Hematopoietic multipotent progenitor cell treated with erythropoietin and hydrocortisone succinate and interleukin-3 and kit ligand, for 6 days (in vitro differentiated cells): ENCODE measurements at regions not wholly inside any gene's neighbourhood (a gene's known extent, or its start where the extent isn't known, plus 50 kb on each side); places are given as distances from the start of the nearest gene placed in this dataset.
"Not testable (repeated sequence)": the region's sequence is repeated elsewhere in the genome, so short reads cannot be mapped to it uniquely, and the experiment has no call there.

ENCODE experiments used
- DNase-seq: peaks from one replicate; pipeline ENCODE4 v3.0.0-alpha.2; 2015

DNA sequence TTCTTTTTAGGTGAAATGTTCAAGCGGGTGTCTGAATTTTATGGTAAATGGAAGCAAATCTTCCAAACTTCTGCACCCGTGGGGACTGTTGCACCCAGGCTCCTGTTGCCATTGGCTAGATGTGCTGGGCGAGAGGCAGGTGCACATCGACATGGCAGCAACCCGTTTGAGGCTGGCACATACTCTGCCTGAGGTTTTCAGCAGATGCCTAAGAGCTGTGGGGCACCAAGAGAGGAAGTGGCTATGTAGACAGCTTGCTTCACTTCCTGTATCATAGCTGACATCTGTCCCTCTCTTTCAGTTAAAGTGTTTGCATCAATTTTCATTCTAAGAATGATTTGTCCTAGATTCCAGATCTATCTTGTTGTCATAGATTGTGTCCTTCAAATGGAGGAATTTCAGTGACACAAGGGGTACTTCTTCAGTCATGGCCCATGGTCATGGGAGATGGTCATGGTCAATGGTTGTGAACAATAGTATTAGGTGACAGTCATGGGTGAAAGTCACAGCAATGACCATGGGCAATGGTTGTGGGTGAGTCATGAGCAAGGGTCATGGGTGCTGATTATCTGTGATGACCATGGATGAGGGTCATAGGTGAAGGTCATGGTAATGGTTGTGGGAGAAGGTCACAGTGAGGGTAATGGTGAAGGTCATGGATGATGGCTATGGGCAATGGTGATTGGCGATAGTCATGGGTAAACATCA, 115.1 kb upstream of the IRX4 start:
- DNase-seq, result peak; percentile 9

DNA sequence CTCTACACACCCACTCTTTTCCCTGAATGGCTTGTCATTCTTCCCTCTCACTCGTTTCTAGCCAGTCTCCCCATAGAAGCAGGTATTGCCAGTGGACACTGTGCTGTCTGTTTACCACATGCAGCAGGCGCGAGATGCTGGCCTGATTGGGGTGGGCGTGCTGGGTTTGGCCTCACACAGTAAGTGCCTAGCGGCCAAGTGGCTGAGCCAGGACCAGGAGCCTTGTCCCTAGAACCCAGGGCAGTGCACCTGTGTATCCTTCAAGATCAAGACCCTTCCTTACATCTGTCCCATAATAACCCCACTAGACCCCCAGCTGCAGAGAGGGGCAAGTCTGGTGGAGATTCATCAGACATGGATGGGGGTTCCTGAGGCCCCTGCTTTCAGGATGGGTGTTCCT, 112.8 kb upstream of the IRX4 start:
- no peak for DNase-seq

- DNase-seq, result no peak
Observed at GRCh38 chr5:1987471-1987870, 104.7 kb upstream of the IRX4 start.

GRCh38 chr5:1985781-1986180, 103.1 kb upstream of the IRX4 start:
- DNase-seq, result no peak

GRCh38 chr5:1983919-1984695, 101.4 kb upstream of the IRX4 start:
- no peak for DNase-seq

DNA sequence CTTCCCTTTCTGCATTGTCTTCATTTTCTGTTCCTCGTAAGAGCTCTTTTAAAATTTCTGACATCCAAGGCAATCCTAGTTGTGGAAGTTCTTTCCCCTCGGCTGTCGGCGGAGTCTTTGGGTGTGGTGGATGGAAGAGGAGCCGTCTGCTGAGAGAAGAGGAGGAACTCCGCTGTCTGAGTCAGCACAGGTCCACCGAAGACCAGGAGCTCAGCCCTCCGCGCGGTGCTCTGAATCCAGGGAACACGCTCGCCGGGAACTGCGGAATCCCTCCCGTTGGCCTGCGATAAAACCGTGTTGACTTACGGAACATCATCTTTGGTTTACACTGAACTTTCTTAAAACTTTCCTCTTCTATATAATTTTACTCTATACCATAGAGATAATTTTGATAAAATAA, 100.7 kb upstream of the IRX4 start:
- no peak for DNase-seq

DNA sequence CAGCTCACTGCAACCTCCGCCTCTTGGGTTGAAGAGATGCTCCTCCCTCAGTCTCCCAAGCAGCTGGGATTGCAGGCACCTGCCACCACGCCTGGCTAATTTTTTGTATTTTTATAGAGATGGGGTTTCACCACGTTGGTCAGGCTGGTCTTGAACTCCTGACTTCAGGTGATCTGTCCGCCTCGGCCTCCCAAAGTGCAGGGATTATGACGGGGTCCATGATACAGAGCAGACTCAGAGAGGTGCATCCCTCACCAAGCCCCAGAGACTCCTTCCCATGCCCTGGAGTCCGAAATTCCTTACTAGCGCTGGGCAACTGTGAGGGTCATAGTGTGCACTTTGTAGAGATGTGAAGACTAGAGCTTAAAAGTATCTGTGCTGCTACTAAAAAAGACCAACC, 99.8 kb upstream of the IRX4 start:
- DNase-seq, result not testable (repeated sequence)

DNA sequence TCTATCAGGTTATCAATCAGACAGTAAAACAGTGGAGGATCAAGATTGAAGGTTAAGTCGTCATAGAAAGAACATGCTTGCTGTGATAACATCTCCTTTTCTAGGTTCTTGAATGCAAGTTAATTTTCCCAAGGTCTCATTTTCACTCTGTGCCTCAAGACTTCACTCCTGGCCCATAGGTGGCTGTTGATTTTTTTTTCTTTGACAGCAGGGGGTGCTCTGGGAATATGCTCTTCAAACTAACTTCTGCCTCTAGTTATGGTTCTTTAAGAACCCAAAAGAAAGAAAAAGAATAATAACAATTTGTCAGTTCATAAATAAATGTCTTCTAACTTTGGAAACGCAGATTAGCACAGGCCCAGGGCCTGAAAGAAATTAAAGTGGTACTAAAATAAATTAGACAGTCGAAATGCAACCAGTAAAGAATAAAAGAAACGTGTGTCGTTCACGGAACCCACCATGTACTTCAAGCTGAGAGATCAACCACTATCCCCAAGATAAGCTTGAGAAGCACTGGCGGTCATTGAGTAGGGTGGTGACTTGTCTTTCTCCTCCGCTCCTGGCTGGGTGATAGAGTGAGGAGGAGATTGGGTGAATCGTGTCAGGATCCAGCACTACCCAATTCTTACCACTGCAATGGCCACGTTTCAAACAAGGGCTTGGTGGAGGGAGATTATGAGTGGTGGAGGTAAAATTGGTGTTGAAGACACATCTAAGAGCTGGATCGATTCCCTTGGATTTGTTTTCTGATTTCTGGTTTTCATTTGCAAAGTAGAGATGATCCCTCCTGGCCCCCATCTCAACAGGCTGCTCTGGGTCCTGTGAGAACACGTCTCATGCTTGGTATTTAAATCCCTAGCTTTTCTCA, 93.4 kb upstream of the IRX4 start:
- DNase-seq, result no peak

DNA sequence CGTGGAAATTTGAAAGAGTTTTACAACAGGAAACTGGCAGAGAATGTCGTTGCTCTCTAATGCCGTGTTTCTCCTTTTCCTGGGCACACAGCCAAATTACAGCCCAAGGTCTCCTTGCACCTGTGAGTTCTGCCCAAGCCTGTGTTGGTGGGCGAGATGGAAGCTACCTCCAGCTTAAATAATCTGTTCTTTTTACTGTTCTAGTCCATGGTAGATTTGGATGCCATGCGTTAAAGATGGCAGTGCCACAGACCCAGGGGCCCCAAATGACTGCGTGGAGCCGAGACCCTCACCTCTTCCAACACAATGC, 92.6 kb upstream of the IRX4 start:
- DNase-seq, result no peak

GRCh38 chr5:1974501-1975405, 92.0 kb upstream of the IRX4 start:
- no peak for DNase-seq

GRCh38 chr5:1974081-1974480, 91.4 kb upstream of the IRX4 start:
- DNase-seq, result no peak

DNA sequence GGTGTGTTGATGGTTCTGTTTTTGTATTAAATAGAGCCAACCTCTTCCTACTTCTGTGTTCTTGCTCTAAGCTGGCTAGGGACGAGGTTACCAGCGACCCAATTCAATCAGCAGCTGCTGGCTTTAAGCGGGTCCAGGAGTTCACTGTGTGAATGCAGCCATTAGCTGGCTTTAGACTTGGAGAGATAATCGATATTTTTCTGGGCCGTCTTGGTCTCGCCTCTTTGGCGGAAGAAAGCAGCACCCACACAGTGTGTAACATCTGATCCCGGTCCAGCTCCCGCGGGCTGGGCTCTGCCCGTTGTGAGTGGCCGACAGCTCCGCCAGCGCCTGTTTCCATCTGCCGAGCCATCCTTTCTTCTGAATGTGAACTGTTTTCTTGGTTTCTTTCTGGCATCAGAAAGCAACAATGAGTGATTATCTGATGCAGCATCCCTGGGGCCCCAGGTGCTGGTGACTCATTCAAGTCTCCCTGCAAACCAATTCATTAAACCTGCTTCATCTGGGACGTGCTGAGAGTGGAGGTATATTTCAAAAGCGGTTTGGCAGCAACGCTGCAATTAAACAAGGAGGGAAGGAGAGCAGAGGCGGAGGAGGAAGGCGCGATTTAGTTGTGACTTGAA, 90.8 kb upstream of the IRX4 start:
- DNase-seq, result no peak

- no peak for DNase-seq
Observed at GRCh38 chr5:1971944-1972343, 89.2 kb upstream of the IRX4 start.

GRCh38 chr5:1967736-1968135, 85.0 kb upstream of the IRX4 start:
- DNase-seq, result no peak

DNA sequence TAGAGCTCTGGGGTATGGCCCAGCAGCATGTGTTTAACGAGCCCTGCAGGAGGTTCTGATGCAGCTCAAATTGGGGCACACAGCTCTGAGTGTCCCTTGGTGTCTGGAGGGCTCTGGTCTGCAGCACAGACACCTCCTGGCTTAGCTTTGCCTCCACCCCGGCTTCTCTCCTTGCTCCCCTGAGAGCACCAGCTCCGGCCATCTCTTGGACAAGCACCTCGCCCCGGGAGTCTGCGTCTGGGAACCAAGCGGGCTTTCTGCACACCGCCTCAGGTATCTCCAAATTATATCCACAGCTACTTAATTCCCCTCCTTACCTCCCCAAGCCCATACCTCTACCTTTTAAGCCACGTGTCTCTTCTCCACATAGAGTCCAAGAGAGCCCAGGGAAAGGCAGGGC, 83.7 kb upstream of the IRX4 start:
- no peak for DNase-seq

DNA sequence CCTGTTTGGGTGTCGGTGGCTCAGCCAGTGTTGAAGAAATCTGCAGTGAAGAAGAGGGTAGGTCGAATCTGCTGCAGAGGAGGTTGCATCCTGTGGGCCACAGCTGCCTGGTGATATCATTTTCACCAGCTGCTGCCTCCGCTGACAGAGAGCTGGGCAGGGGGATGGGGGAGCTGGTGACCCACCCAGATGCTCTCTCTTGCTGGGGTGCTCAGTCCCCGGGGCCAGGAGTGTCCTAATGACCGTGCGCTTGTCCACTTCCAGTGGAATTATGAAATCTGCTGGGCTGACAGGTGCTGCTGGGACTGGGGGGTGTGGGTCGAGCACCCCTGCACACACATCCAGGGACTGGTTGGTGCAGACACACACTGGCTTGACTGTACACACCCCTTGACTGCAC, 83.2 kb upstream of the IRX4 start:
- DNase-seq, result no peak

- DNase-seq, result no peak
Observed at GRCh38 chr5:1963941-1964451, 81.3 kb upstream of the IRX4 start.

DNA sequence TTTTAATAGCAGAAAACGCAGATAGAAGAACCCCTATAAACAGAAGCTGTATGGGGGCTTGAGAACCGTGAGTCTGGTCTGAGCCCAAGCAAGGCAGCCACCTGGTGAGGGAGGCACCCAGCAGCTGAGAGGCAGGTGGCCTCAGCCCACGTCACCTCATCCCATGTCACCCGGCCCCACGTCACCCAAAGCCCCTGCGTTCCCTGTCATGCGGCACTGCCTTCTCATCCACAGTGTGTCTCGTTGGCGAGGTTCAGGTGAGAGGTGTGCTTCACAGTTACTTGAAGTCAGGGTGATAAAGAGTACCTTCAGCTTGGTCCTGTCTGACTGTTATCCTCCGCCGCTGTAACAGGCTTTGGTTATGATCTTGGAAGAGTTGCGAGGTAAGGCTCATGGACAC, 80.6 kb upstream of the IRX4 start:
- no peak for DNase-seq

GRCh38 chr5:1962619-1963355, 80.1 kb upstream of the IRX4 start:
- no peak for DNase-seq

DNA sequence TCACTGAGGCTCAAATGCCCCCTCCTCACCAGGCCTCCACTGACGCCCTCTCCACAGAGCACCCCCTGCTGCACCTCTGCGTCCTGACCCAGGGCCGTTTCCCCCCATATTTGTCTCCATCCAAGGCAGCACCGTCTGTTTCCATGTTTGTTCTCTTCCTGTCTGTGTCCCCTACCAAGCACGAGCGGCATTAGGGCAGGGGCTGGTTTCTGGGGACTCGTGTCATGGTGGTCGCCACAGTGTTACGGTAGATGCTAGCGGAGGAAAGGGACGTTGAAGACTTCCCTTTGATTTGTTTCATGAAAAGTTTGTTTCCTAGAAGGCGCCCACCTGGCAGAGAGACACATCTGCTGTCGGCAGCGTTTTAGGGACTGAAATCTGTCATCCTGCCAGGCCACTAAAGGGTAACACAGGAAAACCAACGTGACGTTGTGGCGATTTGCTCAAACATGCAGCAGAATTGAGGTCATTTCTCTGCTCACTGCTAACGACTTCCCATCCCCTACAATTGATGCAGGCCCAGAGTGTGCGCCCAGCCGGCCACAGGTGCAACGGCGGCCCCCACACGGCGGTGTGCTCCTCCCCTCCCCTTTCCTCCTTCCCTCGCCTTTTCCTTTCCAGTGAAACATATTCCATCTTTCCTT, 79.3 kb upstream of the IRX4 start:
- no peak for DNase-seq
